IMR-90 (cell line): ENCODE measurements at regions not wholly inside any gene's neighbourhood (a gene's known extent, or its start where the extent isn't known, plus 50 kb on each side); places are given as distances from the start of the nearest gene placed in this dataset.

Experiments
- ATAC-seq: fragments of 200-7000 bp; cut with Tn5 transposase; 2 replicates; pipeline ENCODE4 v1.9.1; 2020; ENCODE audit warnings: low read depth, mild to moderate bottlenecking, moderate library complexity
- BruUV-seq: library from RNA; stranded (reverse); fragments of 400-500 nt; replicated peaks from 2 replicates; lab custom pipeline; 2021; lab: Mats Ljungman, UMichigan
- CTCF ChIA-PET: fragments of 300-600 bp; formaldehyde crosslinking; extraction: SDS; loops from one replicate; lab custom pipeline; 2021; ENCODE audit warnings: antibody characterized with exemption; lab: Yijun Ruan, JAX
- POLR2A ChIA-PET: fragments of 300-600 bp; sonication (Branson Sonifier 250); formaldehyde crosslinking; loops from one replicate; lab custom pipeline; 2022; ENCODE audit warnings: antibody characterized with exemption; ENCODE audit not compliant: unreplicated experiment; lab: Charles Lee
- DNase-seq: peaks from one replicate; pipeline ENCODE4 v3.0.0; 2013
- H2AFZ ChIP-seq: replicated peaks from 2 replicates; pipeline ENCODE3; 2013; ENCODE audit warnings: low read length, mild to moderate bottlenecking; ENCODE audit not compliant: poor library complexity
- H2AK5ac ChIP-seq: 2 replicates; pipeline ENCODE4 v1.6.1; 2013; ENCODE audit warnings: low read depth, low read length, inconsistent platforms
- H2AK9ac ChIP-seq: replicated peaks from 2 replicates; pipeline ENCODE3; 2013; ENCODE audit warnings: mild to moderate bottlenecking, low read depth, low read length, moderate library complexity; ENCODE audit not compliant: poor library complexity
- H2BK120ac ChIP-seq: 2 replicates; pipeline ENCODE4 v1.6.1; 2013; ENCODE audit warnings: low read depth, low read length, inconsistent platforms
- H2BK15ac ChIP-seq: 3 replicates; pipeline ENCODE4 v1.6.1; 2013; ENCODE audit warnings: low read depth, low read length, inconsistent platforms
- H2BK20ac ChIP-seq: 2 replicates; pipeline ENCODE4 v1.6.1; 2013; ENCODE audit warnings: low read depth, mild to moderate bottlenecking, inconsistent platforms, low read length, moderate library complexity
- H2BK5ac ChIP-seq: 2 replicates; pipeline ENCODE4 v1.6.1; 2013; ENCODE audit warnings: mild to moderate bottlenecking, low read depth, low read length, inconsistent platforms; ENCODE audit not compliant: poor library complexity, severe bottlenecking
- H3K14ac ChIP-seq: replicated peaks from 2 replicates; pipeline ENCODE4 v1.6.1; 2013; ENCODE audit warnings: low read depth, low read length, inconsistent platforms
- H3K18ac ChIP-seq: 2 replicates; pipeline ENCODE4 v1.6.1; 2013; ENCODE audit warnings: low read depth, low read length, control low read depth
- H3K23ac ChIP-seq: 2 replicates; pipeline ENCODE4 v1.6.1; 2013; ENCODE audit warnings: low read depth, low read length, inconsistent platforms
- H3K27ac ChIP-seq: 2 replicates; pipeline ENCODE4 v1.5.1; 2013; ENCODE audit warnings: mild to moderate bottlenecking, control low read depth, low read length; ENCODE audit not compliant: insufficient read depth
- H3K27me3 ChIP-seq: 2 replicates; pipeline ENCODE4 v1.6.1; 2013; ENCODE audit warnings: low read length; ENCODE audit not compliant: control insufficient read depth, insufficient read depth
- H3K36me3 ChIP-seq: 2 replicates; pipeline ENCODE4 v1.6.1; 2013; ENCODE audit warnings: low read length, mixed read lengths; ENCODE audit not compliant: control insufficient read depth, insufficient read depth
- H3K4ac ChIP-seq: 2 replicates; pipeline ENCODE4 v1.6.1; 2013; ENCODE audit warnings: low read depth, low read length, inconsistent platforms
- H3K4me1 ChIP-seq: 2 replicates; pipeline ENCODE4 v1.6.1; 2013; ENCODE audit warnings: low read length, mixed read lengths; ENCODE audit not compliant: control insufficient read depth, insufficient read depth
- H3K4me2 ChIP-seq: 2 replicates; pipeline ENCODE4 v1.6.1; 2013; ENCODE audit warnings: low read depth, mild to moderate bottlenecking, control low read depth, low read length, moderate library complexity
- H3K4me3 ChIP-seq: 2 replicates; pipeline ENCODE4 v1.5.1; 2013; ENCODE audit warnings: low read depth, mild to moderate bottlenecking, control low read depth, low read length, moderate library complexity; ENCODE audit not compliant: insufficient read depth
- H3K56ac ChIP-seq: 2 replicates; pipeline ENCODE4 v1.6.1; 2013; ENCODE audit warnings: low read length, inconsistent platforms; ENCODE audit not compliant: insufficient read depth; ENCODE audit errors: extremely low read depth
- H3K79me1 ChIP-seq, 2 experiments: 2 replicates each; pipeline ENCODE4 v1.6.1; 2013; ENCODE audit warnings: low read length in 2 of 2, inconsistent platforms in 1 of 2, low read depth in 1 of 2
- H3K9ac ChIP-seq: 2 replicates; pipeline ENCODE4 v1.6.1; 2013; ENCODE audit warnings: low read depth, low read length, control low read depth
- H3K9me1 ChIP-seq: 2 replicates; pipeline ENCODE4 v1.6.1; 2013; ENCODE audit warnings: low read length, inconsistent platforms; ENCODE audit not compliant: insufficient read depth
- H3K9me3 ChIP-seq: 2 replicates; pipeline ENCODE4 v1.6.1; 2013; ENCODE audit warnings: low read length; ENCODE audit not compliant: control insufficient read depth, insufficient read depth
- H4K20me1 ChIP-seq: 2 replicates; pipeline ENCODE4 v1.6.1; 2013; ENCODE audit warnings: low read length, inconsistent platforms; ENCODE audit not compliant: insufficient read depth
- H4K5ac ChIP-seq: 2 replicates; pipeline ENCODE4 v1.6.1; 2013; ENCODE audit warnings: mild to moderate bottlenecking, low read depth, low read length, control low read depth
- H4K8ac ChIP-seq, 2 experiments: 2 replicates each; pipeline ENCODE4 v1.6.1; 2013; ENCODE audit warnings: low read depth in 2 of 2, low read length in 2 of 2, control low read depth in 1 of 2, inconsistent platforms in 1 of 2
- H4K91ac ChIP-seq: 2 replicates; pipeline ENCODE4 v1.6.1; 2013; ENCODE audit warnings: low read depth, low read length, inconsistent platforms; ENCODE audit not compliant: insufficient read depth
- BHLHE40 ChIP-seq: fragments of 150-350 bp; IDR thresholded peaks from 2 replicates; pipeline ENCODE4 v1.6.1; 2016; ENCODE audit warnings: mild to moderate bottlenecking, low read depth, low read length
- CEBPB ChIP-seq: IDR thresholded peaks from 2 replicates; pipeline ENCODE4 v1.6.1; 2012; ENCODE audit warnings: low read depth, low read length, improper control_type of control experiment
- CHD1 ChIP-seq: IDR thresholded peaks from 2 replicates; pipeline ENCODE4 v1.6.1; 2012; ENCODE audit warnings: low read depth, low read length, improper control_type of control experiment
- CTCF ChIP-seq: conservative IDR thresholded peaks from 2 replicates; pipeline ENCODE4 v1.5.1; 2012; ENCODE audit warnings: mild to moderate bottlenecking, low read depth, low read length, improper control_type of control experiment
- MAZ ChIP-seq: IDR thresholded peaks from 2 replicates; pipeline ENCODE4 v1.6.1; 2012; ENCODE audit warnings: low read depth, mild to moderate bottlenecking, low read length, improper control_type of control experiment, moderate library complexity, borderline replicate concordance
- MXI1 ChIP-seq: IDR thresholded peaks from 2 replicates; pipeline ENCODE4 v1.6.1; 2012; ENCODE audit warnings: low read depth, mild to moderate bottlenecking, low read length, moderate library complexity, borderline replicate concordance
- NFE2L2 ChIP-seq: fragments of 150-350 bp; IDR thresholded peaks from 2 replicates; pipeline ENCODE4 v1.6.1; 2016; ENCODE audit warnings: low read depth, mild to moderate bottlenecking, low read length
- POLR2A ChIP-seq: IDR thresholded peaks from 2 replicates; pipeline ENCODE4 v1.6.1; 2012; ENCODE audit warnings: mild to moderate bottlenecking, low read depth, low read length
- RAD21 ChIP-seq: IDR thresholded peaks from 2 replicates; pipeline ENCODE4 v1.6.1; 2012; ENCODE audit warnings: low read length, improper control_type of control experiment
- RCOR1 ChIP-seq: IDR thresholded peaks from 2 replicates; pipeline ENCODE4 v1.6.1; 2012; ENCODE audit warnings: mild to moderate bottlenecking, low read length, improper control_type of control experiment; ENCODE audit not compliant: insufficient replicate concordance
- RFX5 ChIP-seq: IDR thresholded peaks from 2 replicates; pipeline ENCODE4 v1.8.0; 2012; ENCODE audit warnings: low read depth, mild to moderate bottlenecking, low read length, moderate library complexity
- SMC3 ChIP-seq: fragments of 150-350 bp; IDR thresholded peaks from 2 replicates; pipeline ENCODE4 v1.6.1; 2016; ENCODE audit warnings: low read depth, mild to moderate bottlenecking, antibody characterized with exemption, low read length, moderate library complexity
- WGBS, 2 experiments: methylation state at CpG; one replicate each; pipeline versions ENCODE4 v1.1.5 to v1.1.7; 2013; ENCODE audit warnings: missing lambda C conversion rate in 2 of 2; ENCODE audit not compliant: insufficient read length in 1 of 2; ENCODE audit errors: extremely low coverage in 2 of 2; 5-methylcytosine and 5-hydroxymethylcytosine counted together
- dilution Hi-C: fragments of 300-500 bp; cut with HindIII; formaldehyde crosslinking; loops from one replicate; pipeline ENCODE4 v1.14.3; 2018; ENCODE audit warnings: low sequenced_read_pairs; ENCODE audit not compliant: unreplicated experiment
- in situ Hi-C: fragments of 300-500 bp; cut with MboI; formaldehyde crosslinking; loops from 3 replicates; pipeline ENCODE4 v1.14.3; 2019; ENCODE audit warnings: low sequenced_read_pairs, inconsistent platforms, mixed read lengths
- intact Hi-C: fragments of 100-400 bp; cut with micrococcal nuclease; formaldehyde crosslinking; loops from 2 replicates; pipeline ENCODE4 v1.10.0; 2022
- TF ChIP-seq, protein P1 (sequence below): fragments of 150-350 bp; IDR thresholded peaks from 2 replicates; pipeline ENCODE4 v1.6.1; 2017; ENCODE audit warnings: mild to moderate bottlenecking, antibody characterized with exemption, low read length, low read depth

DNA sequence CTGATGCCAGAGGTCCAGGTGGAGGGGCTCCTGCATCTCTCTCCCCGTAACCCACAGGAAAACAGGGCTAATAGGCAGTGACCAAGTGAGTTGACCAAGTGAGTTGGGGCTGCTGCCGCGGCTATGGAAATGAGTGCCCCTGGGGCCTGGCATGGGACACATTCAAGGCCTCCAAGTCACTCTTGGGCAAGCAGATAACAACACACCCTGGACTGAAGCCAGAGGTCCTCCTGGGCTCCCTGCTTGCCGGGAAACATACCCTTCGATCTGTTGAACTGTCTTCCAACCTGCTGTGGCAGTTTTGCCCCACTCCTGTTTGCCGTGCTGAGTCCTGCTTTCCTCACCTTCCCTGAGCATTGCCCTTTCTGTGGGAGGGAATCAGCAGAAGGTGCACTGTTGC is 89.2 kb downstream of the LIPG start:
- TF ChIP-seq SMC3, result no peak
- TF ChIP-seq NFE2L2, result no peak
- no peak for TF ChIP-seq CHD1
- no peak for TF ChIP-seq MXI1
- TF ChIP-seq CTCF, result no peak
- no peak for TF ChIP-seq BHLHE40
- TF ChIP-seq RCOR1, result no peak
- TF ChIP-seq MAZ, result no peak
- TF ChIP-seq, protein P1, sequence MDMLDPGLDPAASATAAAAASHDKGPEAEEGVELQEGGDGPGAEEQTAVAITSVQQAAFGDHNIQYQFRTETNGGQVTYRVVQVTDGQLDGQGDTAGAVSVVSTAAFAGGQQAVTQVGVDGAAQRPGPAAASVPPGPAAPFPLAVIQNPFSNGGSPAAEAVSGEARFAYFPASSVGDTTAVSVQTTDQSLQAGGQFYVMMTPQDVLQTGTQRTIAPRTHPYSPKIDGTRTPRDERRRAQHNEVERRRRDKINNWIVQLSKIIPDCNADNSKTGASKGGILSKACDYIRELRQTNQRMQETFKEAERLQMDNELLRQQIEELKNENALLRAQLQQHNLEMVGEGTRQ, result no peak
- TF ChIP-seq CEBPB, result no peak
- TF ChIP-seq POLR2A, result no peak
- no peak for TF ChIP-seq RFX5
- no peak for TF ChIP-seq RAD21
- Histone ChIP-seq H3K23ac (no peak overlapping the region), H4K91ac (no peak overlapping the region), H2BK15ac (no peak overlapping the region), H3K18ac (no peak overlapping the region), H3K4me2 (no peak overlapping the region), H4K8ac (no peak overlapping the region), H4K5ac (no peak overlapping the region), H2AFZ (no peak overlapping the region), H3K14ac (no peak overlapping the region), H2BK20ac (no peak overlapping the region), H3K9me3 (no peaks in the 10 kb centered on the region), H3K4me1 (peaks cover 5% of the 10 kb centered on the region; the same call in 1 of the 2 replicates), H3K56ac (no peak overlapping the region), H3K27ac (no peak overlapping the region), H3K4me3 (no peak overlapping the region), H2BK120ac (no peak overlapping the region), H3K36me3 (no peaks in the 10 kb centered on the region), H2AK5ac (no peak overlapping the region), H3K4ac (no peak overlapping the region), H3K9ac (no peak overlapping the region), H3K27me3 (peaks cover 5% of the 10 kb centered on the region), H2AK9ac (no peak overlapping the region), H3K79me1 (no peaks in the 10 kb centered on the region), H2BK5ac (no peak overlapping the region), H4K20me1 (no peaks in the 10 kb centered on the region), H3K9me1 (peaks cover 8% of the 10 kb centered on the region)
- POLR2A ChIA-PET, result no interaction called here
- dilution Hi-C loops, result no loop called here
- no CpG with 5 or more reads among the region's 6 CpGs for WGBS, 2 experiments
- CTCF ChIA-PET, result no interaction called here
- BruUV-seq, result no TSS peak
- in situ Hi-C loops, result no loop called here
- DNase-seq (no peak), ATAC-seq (no peak)
- intact Hi-C loops, result no loop called here
